ENCODE measurements at regions not wholly inside any gene's neighbourhood (a gene's known extent, or its start where the extent isn't known, plus 50 kb on each side); places are given as distances from the start of the nearest gene placed in this dataset.

DNA sequence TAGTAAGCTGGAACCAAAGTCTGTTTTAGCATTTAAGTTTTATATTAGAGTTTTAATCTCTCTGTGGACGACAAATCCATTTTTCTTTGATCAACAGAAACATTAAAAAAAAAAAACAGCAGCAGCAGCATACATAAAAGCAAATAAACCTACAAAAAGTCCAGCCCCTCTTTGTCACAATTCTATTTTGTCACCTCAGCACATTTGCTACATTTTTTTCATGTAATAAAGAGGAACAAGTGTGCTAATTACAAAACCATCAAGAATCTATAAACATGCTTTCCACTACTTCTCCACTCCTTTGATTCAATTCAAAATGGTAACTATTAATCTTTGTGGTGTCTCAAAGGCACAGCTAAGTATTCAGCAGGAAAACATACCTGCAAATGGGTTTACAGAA lies 259.8 kb upstream of the GNAI1 start:
- no peak for DNase-seq (ENCODE audit: low read depth)
- TF ChIP-seq, protein P1, sequence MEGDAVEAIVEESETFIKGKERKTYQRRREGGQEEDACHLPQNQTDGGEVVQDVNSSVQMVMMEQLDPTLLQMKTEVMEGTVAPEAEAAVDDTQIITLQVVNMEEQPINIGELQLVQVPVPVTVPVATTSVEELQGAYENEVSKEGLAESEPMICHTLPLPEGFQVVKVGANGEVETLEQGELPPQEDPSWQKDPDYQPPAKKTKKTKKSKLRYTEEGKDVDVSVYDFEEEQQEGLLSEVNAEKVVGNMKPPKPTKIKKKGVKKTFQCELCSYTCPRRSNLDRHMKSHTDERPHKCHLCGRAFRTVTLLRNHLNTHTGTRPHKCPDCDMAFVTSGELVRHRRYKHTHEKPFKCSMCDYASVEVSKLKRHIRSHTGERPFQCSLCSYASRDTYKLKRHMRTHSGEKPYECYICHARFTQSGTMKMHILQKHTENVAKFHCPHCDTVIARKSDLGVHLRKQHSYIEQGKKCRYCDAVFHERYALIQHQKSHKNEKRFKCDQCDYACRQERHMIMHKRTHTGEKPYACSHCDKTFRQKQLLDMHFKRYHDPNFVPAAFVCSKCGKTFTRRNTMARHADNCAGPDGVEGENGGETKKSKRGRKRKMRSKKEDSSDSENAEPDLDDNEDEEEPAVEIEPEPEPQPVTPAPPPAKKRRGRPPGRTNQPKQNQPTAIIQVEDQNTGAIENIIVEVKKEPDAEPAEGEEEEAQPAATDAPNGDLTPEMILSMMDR (IDR thresholded peaks at IDR 0.05; ENCODE audit: control insufficient read depth, insufficient read depth, low read depth, low read length, missing control alignments): no peak
- H3K4me3 ChIP-seq (ENCODE audit: control insufficient read depth, low read depth, low read length): no peak overlapping the region

DNA sequence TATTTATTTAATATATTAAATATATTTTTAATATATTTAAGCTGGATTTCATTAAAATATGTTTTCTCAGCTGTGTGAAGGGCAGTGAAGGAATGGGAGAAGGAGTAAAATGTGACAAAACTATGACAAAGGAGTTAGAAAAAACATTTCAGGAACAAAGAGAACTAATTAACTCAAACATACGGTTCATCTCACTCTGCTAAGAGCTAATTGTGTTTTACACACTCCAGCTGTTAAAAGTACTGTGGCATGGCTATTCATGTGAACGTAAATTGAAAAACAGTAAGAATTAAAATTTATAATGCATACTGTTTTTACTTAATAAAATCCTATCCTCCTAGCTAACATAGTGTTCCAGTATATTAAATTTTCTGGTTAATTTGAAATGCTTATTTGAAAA lies 262.5 kb upstream of the GNAI1 start:
- TF ChIP-seq, protein P1 (IDR thresholded peaks at IDR 0.05; ENCODE audit: control insufficient read depth, insufficient read depth, low read depth, low read length, missing control alignments): no peak
- no peak for DNase-seq (ENCODE audit: low read depth)

DNA sequence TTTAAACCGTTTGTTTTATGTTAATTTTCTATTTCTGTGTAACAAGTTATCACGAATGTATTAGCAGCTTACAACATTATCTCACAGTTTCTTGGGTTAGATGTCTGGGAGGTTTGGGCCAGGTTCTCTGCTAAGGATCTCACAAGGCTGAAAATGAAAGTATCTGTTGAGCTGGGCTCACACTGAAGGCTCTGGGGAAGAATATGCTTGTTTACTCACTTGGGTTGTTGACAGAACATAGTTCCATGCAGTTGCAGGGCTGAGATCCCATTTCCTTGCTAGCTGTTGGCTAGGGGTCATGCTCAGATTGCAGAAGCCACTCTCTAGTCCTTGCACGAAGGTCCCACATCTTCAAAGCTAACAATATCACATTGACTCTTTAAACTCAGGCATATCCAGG lies 266.6 kb upstream of the GNAI1 start:
- DNase-seq (ENCODE audit: low read depth): no peak
- TF ChIP-seq, protein P1 (IDR thresholded peaks at IDR 0.05; ENCODE audit: control insufficient read depth, insufficient read depth, low read depth, low read length, missing control alignments): no peak

More for the DNA sequence above, 262.5 kb upstream of the GNAI1 start:
- no peak overlapping the region for H3K4me3 ChIP-seq (ENCODE audit: control insufficient read depth, low read depth, low read length)

DNA sequence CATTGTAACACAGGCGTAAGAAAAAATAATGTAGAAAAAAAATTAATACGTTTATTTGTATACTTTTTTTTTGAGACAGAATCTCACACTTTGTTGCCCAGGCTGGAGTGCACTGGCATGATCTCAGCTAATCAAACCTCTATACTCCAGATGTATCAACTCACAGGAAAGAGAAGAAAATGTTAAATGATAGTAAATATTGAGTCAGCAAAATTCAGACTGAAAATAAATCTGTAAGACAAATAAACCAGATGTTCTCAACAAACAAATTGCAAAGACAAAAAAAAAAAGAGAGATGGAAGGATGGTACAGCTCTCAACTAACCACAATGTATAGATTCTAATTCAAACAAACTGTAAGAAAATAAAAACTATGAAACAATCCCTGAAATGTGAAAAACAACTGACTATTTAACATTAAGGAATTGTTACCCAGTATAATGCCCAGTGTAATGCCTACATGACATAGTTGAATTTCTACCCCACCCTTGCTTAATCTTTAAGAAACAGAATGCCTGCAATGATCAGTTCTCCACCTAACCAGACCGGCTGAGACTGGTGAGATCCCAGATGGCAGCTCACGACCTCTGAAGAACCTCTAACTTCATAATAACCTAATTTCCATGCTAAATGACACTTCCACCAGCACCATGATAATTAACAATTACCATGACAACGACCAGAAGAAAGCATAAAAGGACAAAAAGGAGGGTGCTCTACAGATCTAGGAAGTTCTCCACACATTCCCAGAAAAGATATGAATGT lies 272.0 kb upstream of the GNAI1 start:
- TF ChIP-seq, protein P1 (IDR thresholded peaks at IDR 0.05; ENCODE audit: control insufficient read depth, insufficient read depth, low read depth, low read length, missing control alignments): no peak
- DNase-seq (ENCODE audit: low read depth): no peak
- H3K4me3 ChIP-seq (ENCODE audit: control insufficient read depth, low read depth, low read length): no peak overlapping the region

More for the DNA sequence above, 266.6 kb upstream of the GNAI1 start:
- H3K4me3 ChIP-seq (ENCODE audit: control insufficient read depth, low read depth, low read length): no peak overlapping the region

DNA sequence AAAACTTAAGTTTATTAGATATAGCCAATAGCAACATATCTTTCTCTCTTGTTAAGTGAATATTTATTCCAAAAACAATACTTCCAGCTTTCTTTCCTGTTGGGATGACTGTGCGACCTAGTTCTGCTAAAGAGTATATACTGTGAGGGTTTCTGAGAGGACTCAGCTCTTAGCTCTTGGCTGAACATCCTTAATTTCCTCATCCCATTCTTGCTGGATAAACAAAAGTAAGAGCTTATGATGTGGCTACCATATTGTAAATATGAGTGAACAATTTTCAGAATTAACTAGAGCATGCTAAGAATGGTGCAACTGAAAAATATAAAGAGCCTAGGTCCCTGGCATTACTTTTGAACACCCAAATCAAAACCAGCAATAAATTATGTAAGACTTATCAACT lies 279.5 kb upstream of the GNAI1 start:
- H3K4me3 ChIP-seq (ENCODE audit: control insufficient read depth, low read depth, low read length): no peak overlapping the region
- no peak for DNase-seq (ENCODE audit: low read depth)
- TF ChIP-seq, protein P1 (IDR thresholded peaks at IDR 0.05; ENCODE audit: control insufficient read depth, insufficient read depth, low read depth, low read length, missing control alignments): no peak

DNA sequence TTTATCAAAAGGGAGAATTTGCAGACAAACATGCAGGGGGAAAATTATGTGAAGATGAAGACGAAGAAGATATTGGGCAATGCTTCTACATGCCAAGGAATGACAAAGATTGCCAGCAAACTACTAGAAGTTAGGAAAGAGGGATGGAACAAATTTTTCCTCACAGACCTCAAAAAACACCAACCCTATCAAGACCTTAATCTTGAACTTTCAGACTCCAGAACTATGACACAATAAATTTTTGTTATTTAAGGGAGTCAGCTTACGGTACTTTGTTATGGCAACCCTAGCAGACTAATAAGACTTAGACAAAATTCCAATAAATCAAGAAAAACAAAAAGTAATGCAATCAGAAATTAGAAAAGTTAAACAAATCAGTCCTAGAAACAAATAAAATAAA lies 280.0 kb upstream of the GNAI1 start:
- H3K4me3 ChIP-seq (ENCODE audit: control insufficient read depth, low read depth, low read length): no peak overlapping the region
- DNase-seq (ENCODE audit: low read depth): no peak
- TF ChIP-seq, protein P1 (IDR thresholded peaks at IDR 0.05; ENCODE audit: control insufficient read depth, insufficient read depth, low read depth, low read length, missing control alignments): no peak

All from AG09309 (cell line).